ENCODE measurements at regions not wholly inside any gene's neighbourhood (a gene's known extent, or its start where the extent isn't known, plus 50 kb on each side); places are given as distances from the start of the nearest gene placed in this dataset.

DNA sequence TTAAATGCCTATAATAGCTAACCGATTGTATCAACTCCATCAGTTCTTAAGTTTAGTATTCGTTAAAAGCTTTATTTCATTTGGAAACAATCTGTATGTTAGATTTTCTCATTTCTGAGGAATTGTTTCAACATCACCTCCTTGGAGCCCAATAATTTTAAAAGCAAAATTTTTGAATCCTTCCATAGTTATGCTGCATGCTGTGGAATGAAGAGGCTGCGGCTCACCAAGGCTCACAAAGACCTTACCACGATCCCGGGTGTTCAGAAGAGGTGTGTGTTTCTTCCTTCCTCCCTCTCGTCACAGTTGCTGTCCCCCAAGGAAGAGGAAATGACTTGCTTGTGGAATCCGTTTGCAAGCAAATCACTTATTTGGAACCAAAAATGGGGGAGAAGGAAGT, 143.8 kb downstream of the FGF1 start:
- no peak for DNase-seq
- intact Hi-C loops (cut with micrococcal nuclease) = loop anchor here (10.0 kb wide), 1 partner anchor 217 kb away; the partner anchor contains the start of gene SPRY4
- ChIA-PET CTCF (no interaction called here), POLR2A (no interaction called here)
- no peaks in the 10 kb centered on the region for H3K36me3 Mint-ChIP-seq (ENCODE audit: low read depth)
- no peak overlapping the region for H3K4me3 Mint-ChIP-seq
- ATAC-seq (ENCODE audit: low read depth) = no peak
- H3K27me3 Mint-ChIP-seq = peaks cover 18% of the 10 kb centered on the region
- TF ChIP-seq, protein P1, sequence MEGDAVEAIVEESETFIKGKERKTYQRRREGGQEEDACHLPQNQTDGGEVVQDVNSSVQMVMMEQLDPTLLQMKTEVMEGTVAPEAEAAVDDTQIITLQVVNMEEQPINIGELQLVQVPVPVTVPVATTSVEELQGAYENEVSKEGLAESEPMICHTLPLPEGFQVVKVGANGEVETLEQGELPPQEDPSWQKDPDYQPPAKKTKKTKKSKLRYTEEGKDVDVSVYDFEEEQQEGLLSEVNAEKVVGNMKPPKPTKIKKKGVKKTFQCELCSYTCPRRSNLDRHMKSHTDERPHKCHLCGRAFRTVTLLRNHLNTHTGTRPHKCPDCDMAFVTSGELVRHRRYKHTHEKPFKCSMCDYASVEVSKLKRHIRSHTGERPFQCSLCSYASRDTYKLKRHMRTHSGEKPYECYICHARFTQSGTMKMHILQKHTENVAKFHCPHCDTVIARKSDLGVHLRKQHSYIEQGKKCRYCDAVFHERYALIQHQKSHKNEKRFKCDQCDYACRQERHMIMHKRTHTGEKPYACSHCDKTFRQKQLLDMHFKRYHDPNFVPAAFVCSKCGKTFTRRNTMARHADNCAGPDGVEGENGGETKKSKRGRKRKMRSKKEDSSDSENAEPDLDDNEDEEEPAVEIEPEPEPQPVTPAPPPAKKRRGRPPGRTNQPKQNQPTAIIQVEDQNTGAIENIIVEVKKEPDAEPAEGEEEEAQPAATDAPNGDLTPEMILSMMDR (IDR thresholded peaks at IDR 0.05) = no peak
- no peak overlapping the region for H3K27ac Mint-ChIP-seq
- no peaks in the 10 kb centered on the region for H3K4me1 Mint-ChIP-seq
- H3K9me3 Mint-ChIP-seq = no peaks in the 10 kb centered on the region

DNA sequence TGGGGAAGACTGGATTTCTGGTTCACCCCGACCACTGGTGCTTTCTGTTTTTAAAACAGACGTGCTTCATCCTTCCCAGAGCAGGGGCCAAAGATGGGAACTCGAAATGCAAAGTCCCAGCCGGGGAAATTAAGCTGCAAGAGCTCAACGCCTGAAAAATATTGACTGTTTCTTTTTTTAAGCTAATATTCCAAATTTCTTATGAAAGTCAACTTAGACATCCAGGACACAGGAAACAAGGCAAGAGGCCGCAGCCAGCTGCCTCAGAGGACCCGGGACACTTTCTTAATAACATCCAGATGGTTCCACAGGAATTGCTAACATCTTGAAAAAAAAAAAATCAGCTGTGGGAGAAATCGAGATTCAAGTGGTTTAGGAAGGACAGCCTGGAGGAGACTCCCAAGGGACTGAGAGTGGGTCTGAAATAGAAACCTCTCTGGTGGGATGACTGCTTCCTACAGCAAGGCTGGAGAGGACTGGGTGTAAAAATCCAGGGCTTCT, 144.9 kb downstream of the FGF1 start:
- intact Hi-C loops (cut with micrococcal nuclease) = loop anchor here (10.0 kb wide), 1 partner anchor 216 kb away; the partner anchor contains the start of gene SPRY4
- ATAC-seq (ENCODE audit: low read depth) (no peak), DNase-seq (no peak)
- Mint-ChIP-seq H3K9me3 (no peaks in the 10 kb centered on the region), H3K27me3 (peaks cover 18% of the 10 kb centered on the region), H3K4me1 (no peaks in the 10 kb centered on the region), H3K36me3 (ENCODE audit: low read depth) (no peaks in the 10 kb centered on the region), H3K27ac (no peak overlapping the region), H3K4me3 (no peak overlapping the region)
- ChIA-PET POLR2A (no interaction called here), CTCF (no interaction called here)
- TF ChIP-seq, protein P1 (IDR thresholded peaks at IDR 0.05) = no peak

DNA sequence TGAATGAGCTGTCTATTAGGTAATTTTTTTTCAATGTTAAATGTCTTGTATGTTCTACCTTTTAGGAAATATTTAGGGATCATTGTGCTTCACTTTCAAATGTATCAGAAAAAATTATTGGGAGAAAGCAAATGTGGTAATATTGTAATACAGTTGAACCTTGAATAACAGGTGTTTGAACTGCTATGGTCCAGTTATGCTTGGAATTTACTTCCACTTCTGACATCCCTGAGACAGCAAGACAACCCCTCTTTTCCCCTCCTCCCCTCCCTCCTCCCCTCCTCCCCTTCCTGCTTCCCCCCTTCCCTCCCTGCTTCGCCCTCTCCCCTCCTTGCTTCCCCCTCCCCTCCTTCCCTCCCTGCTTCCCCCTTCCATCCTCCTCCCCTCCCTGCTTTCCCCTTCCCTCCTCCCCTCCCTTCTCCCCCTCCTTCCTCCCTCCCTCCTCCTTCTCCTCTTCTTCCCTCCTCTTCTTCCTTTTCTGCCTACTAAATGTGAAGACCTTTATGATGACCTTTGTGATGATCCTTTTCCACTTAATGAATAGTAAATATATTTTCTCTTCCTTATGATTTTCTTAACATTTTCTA, 146.6 kb downstream of the FGF1 start:
- no peak for DNase-seq
- POLR2A ChIA-PET = no interaction called here
- H3K27ac Mint-ChIP-seq = no peak overlapping the region
- no peaks in the 10 kb centered on the region for H3K4me1 Mint-ChIP-seq
- intact Hi-C loops (cut with micrococcal nuclease) = no loop called here
- ATAC-seq (ENCODE audit: low read depth) = no peak
- H3K27me3 Mint-ChIP-seq = peaks cover 16% of the 10 kb centered on the region
- H3K4me3 Mint-ChIP-seq = no peak overlapping the region
- CTCF ChIA-PET = no interaction called here
- H3K9me3 Mint-ChIP-seq = peaks cover 8% of the 10 kb centered on the region
- no peaks in the 10 kb centered on the region for H3K36me3 Mint-ChIP-seq (ENCODE audit: low read depth)
- TF ChIP-seq, protein P1 (IDR thresholded peaks at IDR 0.05) = no peak

DNA sequence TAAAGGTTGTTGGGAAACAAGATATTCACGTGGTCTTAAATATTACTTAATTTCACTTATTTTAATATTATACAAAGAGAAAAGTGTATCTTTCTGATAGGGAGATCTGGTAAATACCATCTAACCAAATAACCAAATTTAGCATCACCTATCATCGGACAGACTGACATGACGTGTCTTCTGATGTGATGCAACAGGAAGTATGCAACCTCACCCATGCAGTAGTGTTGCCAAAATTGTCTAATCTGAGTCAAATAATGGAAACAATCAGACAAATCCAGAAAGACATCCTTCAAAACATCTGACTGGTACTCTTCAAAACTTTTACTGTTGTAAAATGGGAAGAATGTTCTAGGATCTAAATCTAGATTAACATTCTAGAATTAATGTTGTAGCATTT, 148.0 kb downstream of the FGF1 start:
- no peak overlapping the region for H3K4me3 Mint-ChIP-seq
- TF ChIP-seq, protein P1 (IDR thresholded peaks at IDR 0.05) = no peak
- POLR2A ChIA-PET = no interaction called here
- H3K27me3 Mint-ChIP-seq = peaks cover 16% of the 10 kb centered on the region
- H3K27ac Mint-ChIP-seq = no peak overlapping the region
- DNase-seq (no peak), ATAC-seq (ENCODE audit: low read depth) (no peak)
- peaks cover 9% of the 10 kb centered on the region for H3K9me3 Mint-ChIP-seq
- intact Hi-C loops (cut with micrococcal nuclease) = no loop called here
- CTCF ChIA-PET = no interaction called here
- no peaks in the 10 kb centered on the region for H3K36me3 Mint-ChIP-seq (ENCODE audit: low read depth)
- no peaks in the 10 kb centered on the region for H3K4me1 Mint-ChIP-seq

DNA sequence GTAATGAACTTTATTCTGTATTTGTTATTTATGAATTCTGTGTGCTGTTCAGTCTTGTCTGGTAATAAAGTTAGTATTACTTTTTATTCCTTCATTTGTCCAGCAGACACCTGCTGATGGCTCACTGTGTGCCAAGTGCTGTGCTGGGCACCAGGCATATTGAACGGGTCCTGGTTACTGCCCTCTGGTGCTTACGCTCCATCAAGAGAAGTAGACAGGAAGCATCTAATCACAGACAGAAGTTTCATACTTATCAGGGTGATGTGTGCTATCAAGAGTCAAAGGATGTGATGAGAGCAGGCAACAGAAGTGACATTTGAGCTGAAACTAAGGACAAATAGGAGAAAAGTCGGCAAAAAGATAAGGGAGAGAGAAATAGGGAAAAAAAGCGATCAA, 153.1 kb downstream of the FGF1 start:
- peaks cover 3% of the 10 kb centered on the region for H3K27me3 Mint-ChIP-seq
- H3K4me3 Mint-ChIP-seq = no peak overlapping the region
- no peak for DNase-seq
- no peak overlapping the region for H3K27ac Mint-ChIP-seq
- peaks cover 9% of the 10 kb centered on the region for H3K9me3 Mint-ChIP-seq
- ChIA-PET POLR2A (interaction anchor here (0.6 kb wide), 1 partner anchor 230 kb away, joined by 14 read pairs; no protein-coding TSS in a partner anchor), CTCF (no interaction called here)
- TF ChIP-seq, protein P1 (IDR thresholded peaks at IDR 0.05) = no peak
- H3K36me3 Mint-ChIP-seq (ENCODE audit: low read depth) = no peaks in the 10 kb centered on the region
- peaks cover 4% of the 10 kb centered on the region for H3K4me1 Mint-ChIP-seq
- ATAC-seq (ENCODE audit: low read depth) = no peak
- intact Hi-C loops (cut with micrococcal nuclease) = no loop called here

All from activated B cell treated with CpG ODN at 0.5 μM for 24 hours (primary cell).